ENCODE measurements at regions not wholly inside any gene's neighbourhood (a gene's known extent, or its start where the extent isn't known, plus 50 kb on each side); places are given as distances from the start of the nearest gene placed in this dataset.

- no peak for DNase-seq (ENCODE audit: low read depth)
Observed at GRCh38 chr2:219893541-219893940, 266.1 kb downstream of the SLC4A3 start.

- no peak for DNase-seq (ENCODE audit: low read depth)
Observed at GRCh38 chr2:219897456-219897855, 270.0 kb downstream of the SLC4A3 start.

GRCh38 chr2:219901155-219901554 is 273.7 kb downstream of the SLC4A3 start:
- DNase-seq (ENCODE audit: low read depth): no peak

DNA sequence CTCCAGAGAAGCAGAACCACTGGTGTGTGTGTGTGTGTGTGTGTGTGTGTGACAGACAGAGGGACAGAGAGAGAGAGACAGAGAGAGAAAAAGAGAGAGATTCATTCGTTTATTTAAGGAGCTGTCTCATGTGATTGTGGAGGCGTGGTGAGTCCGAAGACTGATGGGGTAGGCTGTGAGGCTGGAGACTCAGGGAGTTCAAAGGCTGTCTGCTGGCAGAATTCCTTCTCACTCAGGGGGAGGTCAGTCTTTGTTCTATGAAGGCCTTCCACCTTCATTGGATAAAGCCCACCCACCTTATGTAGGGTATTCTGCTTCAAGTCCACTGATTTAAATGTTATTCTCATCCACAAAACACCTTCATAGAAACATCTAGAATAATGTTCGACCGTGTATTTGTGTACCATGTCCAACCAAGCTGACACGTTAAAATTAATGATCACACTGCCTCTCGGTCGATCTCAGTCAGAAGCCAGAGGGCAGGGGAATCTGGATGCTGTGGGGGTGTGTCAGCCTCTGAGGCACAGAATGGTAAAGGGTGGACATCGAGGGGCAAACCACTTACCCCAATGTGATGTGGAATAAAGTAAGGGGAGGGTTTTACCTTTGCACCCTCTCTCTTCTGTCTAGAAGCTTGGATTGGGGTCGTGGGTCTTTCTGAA is 275.6 kb downstream of the SLC4A3 start:
- DNase-seq (ENCODE audit: low read depth): no peak

DNA sequence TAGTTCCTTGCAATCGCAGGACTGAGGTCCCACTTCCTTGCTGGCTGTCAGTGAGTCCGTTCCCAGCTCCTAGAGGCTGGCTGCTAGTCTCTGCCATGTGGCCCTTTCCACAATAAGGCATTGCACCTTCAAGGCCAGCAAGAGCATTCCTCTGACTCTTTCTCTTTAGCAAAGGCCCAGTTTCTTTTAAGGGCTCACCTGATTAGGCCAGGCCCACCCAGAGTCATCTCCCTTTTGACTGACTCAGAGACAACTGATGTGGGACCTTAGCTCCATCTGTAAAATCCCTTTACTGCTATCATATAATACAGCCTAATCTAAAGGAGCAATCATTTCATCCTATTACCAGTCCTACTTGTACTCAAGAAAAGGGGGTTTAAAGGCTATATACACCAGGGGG is 278.2 kb downstream of the SLC4A3 start:
- DNase-seq (ENCODE audit: low read depth): no peak

DNA sequence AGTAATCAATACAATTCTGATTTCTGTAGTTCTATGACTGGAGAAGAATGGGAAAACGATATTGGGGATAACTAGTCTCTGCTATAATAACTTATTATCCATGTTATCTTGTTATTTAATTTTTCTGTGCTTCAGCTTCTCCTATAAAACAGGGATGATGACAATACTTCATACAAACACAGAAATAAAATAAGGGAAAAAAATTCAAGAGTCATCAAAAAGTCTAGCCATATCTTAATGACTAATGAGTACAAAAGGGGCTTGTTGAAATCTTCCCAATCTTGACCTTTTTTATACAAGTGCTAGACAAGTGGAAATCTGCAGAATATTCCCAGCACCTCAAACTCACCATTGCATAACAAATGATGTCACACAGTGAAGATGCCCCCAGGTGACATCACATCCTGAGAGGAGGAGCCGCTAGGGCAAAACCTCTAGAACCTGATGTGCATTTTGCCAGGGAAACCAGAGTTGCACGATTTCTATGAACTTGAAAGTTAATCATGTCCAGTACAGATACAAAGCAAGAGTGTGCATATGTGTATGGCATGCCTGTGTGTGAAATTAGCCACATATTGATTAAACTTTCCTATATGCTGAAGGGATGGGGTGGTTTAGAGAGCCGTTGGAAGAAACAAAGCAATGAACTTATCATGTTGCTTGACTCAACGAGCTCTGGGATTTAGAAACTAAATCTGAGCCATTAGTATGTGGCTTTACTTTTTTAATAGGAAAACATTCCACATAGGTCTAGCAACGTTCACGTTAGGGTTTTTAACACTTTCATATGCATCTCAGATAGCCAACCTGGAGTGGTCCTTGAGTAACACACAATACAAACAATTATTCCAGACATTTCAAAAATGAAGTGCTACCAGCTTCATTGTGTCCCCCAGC is 278.9 kb downstream of the SLC4A3 start:
- DNase-seq (ENCODE audit: low read depth): no peak

- no peak for DNase-seq (ENCODE audit: low read depth)
Observed at GRCh38 chr2:219907011-219907365, 279.6 kb downstream of the SLC4A3 start.

DNA sequence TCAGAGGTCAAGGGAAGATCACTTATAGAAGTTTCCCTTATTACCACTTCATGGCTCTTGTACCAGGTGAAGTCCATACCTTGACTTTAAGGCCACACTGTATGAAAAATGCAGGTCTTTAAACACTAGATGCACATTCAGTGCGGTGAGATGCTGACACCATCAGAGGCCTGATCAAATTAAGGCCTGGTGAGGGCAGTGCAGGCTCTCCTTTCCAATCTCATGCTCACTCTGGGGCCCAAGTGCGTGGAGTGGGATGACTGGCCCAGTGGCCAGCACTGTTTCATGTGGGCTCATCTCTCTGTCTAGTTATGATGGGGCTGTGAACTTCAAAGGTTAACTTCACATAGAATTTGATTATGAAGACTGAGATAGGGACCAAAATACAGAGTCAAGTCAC is 281.1 kb downstream of the SLC4A3 start:
- DNase-seq (ENCODE audit: low read depth): no peak

- DNase-seq (ENCODE audit: low read depth): no peak
Observed at GRCh38 chr2:219911541-219911940, 284.1 kb downstream of the SLC4A3 start.

DNA sequence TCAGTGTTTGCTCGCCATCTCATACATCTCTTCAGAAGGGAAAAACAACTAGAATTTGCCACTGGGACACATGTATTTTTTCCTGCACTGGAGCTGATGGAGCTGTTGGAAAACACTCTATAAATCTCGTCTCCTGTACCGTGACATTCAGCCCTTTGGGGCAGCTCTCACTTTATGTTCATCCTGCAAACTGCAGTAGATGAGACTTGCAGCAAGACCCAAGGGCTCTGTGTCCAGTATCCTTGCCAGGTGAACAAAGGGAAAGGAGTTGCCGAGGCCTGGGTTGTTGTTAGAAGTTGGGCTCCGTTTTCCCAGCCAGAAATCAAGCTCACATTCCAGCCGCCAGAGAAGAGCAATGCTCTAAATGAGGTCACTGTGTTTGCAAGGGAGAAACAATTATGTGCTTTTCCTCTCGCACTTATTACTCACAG is 285.1 kb downstream of the SLC4A3 start:
- no peak for DNase-seq (ENCODE audit: low read depth)

GRCh38 chr2:219914577-219914976 is 287.1 kb downstream of the SLC4A3 start:
- DNase-seq (ENCODE audit: low read depth): no peak

GRCh38 chr2:219916281-219916680 is 288.9 kb downstream of the SLC4A3 start:
- no peak for DNase-seq (ENCODE audit: low read depth)

DNA sequence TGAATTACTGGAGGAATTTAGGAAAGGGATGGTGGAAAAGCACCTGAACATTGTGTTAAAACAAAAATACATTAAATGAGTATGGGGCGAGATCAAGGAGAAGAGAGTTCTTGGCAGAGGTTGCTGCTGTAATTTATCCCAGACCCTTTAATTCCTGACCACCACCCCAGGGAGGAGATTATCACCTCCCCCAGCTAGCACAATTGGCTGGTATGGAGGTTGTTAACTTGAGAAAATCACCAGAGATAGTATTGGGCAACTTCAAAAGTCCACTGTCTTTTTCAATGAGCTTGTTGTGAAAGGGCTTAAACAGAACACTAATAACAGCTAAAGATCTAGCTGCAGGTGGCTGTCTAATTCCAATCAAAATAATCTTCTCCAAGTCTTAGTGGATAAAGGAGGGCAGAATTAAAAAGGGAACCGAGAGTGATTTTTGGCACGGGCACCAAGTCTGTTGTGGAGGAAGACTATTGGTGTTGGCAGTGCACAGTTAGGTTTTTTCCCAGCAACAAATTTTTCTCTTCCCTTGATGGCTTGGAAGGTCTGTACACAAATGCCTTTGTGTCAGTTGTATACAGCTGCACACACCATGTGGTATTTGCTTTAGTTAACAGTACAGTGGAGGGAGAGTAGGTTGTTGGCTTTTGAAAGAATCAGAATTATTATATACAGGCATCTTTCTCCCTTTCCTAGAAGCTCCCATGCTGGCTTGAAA is 289.5 kb downstream of the SLC4A3 start:
- DNase-seq (ENCODE audit: low read depth): no peak

- no peak for DNase-seq (ENCODE audit: low read depth)
Observed at GRCh38 chr2:219918254-219918653, 290.8 kb downstream of the SLC4A3 start.

GRCh38 chr2:219918944-219919343 is 291.5 kb downstream of the SLC4A3 start:
- DNase-seq (ENCODE audit: low read depth): no peak

- no peak for DNase-seq (ENCODE audit: low read depth)
Observed at GRCh38 chr2:219919506-219919905, 292.1 kb downstream of the SLC4A3 start.

DNA sequence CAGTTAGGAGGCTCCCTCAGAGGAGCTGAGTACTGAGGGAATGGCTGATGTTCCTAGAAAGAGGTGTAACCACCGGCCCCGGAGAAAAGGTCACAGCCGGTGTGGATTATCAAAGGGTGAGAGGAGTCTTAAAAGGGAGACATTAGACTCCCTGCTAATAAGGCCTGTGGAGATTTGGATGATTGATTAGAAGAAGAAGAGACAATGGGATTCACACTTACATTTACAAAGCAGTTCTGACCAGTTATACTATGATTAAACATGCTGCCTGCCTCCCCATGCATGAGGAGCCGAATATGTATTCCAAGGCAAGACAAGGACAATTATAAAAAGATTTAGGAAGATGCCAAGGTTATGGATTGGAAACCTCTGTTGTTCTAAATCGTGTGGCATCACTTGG is 302.4 kb downstream of the SLC4A3 start:
- DNase-seq (ENCODE audit: low read depth): no peak

- no peak for DNase-seq (ENCODE audit: low read depth)
Observed at GRCh38 chr2:219939647-219940046, 312.2 kb downstream of the SLC4A3 start.

GRCh38 chr2:219944866-219945265 is 317.4 kb downstream of the SLC4A3 start:
- DNase-seq (ENCODE audit: low read depth): no peak

GRCh38 chr2:219946021-219946420 is 318.6 kb downstream of the SLC4A3 start:
- DNase-seq (ENCODE audit: low read depth): no peak

DNA sequence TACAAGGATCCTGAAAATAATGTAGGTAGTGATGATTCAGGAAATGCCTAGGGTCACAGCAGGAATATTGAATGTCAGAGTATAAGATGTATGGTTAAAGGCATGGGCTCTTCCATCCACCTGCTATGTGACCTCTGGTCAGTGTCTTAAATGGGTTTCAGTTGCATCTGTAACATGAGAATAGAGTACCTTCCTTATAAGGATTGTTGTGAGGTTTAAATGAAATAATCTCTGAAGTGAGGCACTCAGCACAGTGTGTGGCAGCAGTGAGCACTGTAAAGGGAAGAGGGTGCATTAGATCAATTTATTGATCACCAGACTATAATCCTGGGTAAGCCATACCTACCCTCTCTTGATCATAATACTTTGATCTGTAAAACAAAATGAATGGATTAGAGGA is 319.1 kb downstream of the SLC4A3 start:
- DNase-seq (ENCODE audit: low read depth): no peak

DNA sequence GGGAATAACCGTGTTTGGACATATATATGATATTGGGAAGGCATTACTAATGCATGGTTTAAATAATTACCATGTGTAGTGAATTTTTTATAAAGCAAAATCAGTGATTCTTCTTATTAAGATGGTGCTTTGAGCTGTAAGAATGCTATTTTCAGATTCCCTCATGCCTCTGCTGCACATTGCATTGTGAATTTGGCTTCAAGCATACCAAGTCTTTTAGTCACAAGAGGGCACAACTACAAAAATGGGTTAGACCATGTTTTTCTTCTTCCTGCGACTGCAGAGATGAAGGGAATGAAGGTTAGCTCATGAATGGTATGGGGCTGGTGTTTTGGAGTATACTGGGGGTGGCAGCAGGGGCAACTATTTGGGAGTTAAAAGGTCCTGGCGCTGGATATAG is 320.1 kb downstream of the SLC4A3 start:
- no peak for DNase-seq (ENCODE audit: low read depth)

DNA sequence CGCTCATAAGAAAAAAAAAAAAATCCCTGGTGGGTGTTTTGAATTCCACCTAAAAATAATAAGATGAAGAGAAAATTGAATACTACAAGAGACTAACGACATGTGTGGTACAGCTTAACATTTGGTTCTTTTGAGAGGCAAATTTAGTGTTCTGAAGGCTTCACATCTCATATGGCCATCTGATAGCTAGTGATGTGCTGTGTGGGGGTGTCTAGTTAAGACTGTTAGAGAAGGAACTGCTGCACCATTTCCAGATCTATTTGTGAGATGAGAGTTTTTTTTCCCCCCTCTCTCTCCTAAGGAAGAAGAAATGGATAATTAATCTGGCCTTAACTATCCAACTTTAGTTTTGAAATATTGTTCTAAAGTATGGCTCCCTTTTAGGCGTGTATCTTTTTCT is 321.6 kb downstream of the SLC4A3 start:
- no peak for DNase-seq (ENCODE audit: low read depth)
